ENCODE measurements at regions not wholly inside any gene's neighbourhood (a gene's known extent, or its start where the extent isn't known, plus 50 kb on each side); places are given as distances from the start of the nearest gene placed in this dataset.

DNA sequence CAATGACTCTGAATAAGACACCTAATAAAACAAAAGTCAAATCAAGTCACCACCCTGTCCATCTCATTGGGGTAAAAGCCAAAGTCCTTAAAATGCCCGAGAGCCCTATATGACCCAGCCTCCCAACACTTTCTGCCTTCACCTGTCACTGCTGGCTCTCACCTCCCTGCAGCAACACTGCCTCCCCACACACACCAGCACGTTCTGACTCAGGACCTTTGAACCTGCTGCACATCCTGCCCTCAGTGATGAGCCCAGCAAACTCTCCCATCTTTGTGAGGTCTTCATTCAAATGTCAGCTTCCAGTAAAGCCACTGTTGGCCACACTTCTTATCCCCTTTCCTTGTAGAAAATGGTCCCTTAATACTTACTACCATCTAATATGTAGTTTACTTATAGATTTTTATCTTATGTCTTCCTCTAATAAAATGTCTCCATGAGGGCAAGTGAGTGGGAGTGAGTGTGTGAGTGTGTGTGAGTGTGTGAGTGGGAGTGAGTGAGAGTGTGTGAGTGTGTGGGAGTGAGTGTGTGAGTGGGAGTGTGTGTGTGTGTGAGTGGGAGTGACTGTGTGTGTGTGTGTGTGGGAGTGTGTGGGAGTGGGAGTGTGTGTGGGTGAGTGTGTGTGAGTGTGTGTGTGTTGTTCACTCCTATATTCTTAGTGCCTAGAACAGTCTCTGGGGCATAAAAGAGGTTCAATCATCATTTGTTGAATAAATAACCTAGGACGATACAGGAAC, 504.7 kb downstream of the EIPR1 start:
- H3K9me3 ChIP-seq (ENCODE audit: control insufficient read depth in 1 of 2, insufficient read depth in 1 of 2, low read depth in 1 of 2, low read length in 2 of 2): no peaks in the 10 kb centered on the region
- H3K79me2 ChIP-seq (ENCODE audit: insufficient read depth, low read length): no peaks in the 10 kb centered on the region
- intact Hi-C loops (cut with micrococcal nuclease): no loop called here
- H3K36me3 ChIP-seq (ENCODE audit: control insufficient read depth in 1 of 2, insufficient read depth in 2 of 2, low read length in 2 of 2): no peaks in the 10 kb centered on the region
- POLR2A ChIA-PET: no interaction called here
- RAD21 ChIA-PET (ENCODE audit: low non-redundant PET in 1 of 2, low total read pairs in 2 of 2, uncharacterized antibody in 2 of 2, unreplicated experiment in 2 of 2): no interaction called here
- no peak overlapping the region for H3K4me3 ChIP-seq (replicated peaks in 1 of 2; ENCODE audit: low read depth in 1 of 2, low read length in 2 of 2)
- no peaks in the 10 kb centered on the region for H3K4me1 ChIP-seq (ENCODE audit: control insufficient read depth in 1 of 2, insufficient read depth in 2 of 2, low read length in 2 of 2)
- H3K9ac ChIP-seq (ENCODE audit: low read length): no peak overlapping the region
- BruUV-seq (replicated peaks): no TSS peak
- no peaks in the 10 kb centered on the region for H3K9me2 ChIP-seq (ENCODE audit: insufficient read depth)
- H3K27me3 ChIP-seq (ENCODE audit: insufficient read depth, low read length): peaks cover 43% of the 10 kb centered on the region
- no peak overlapping the region for H2AFZ ChIP-seq (ENCODE audit: low read depth, low read length, poor library complexity, severe bottlenecking)
- H3K4me2 ChIP-seq (ENCODE audit: low read length): no peak overlapping the region
- CTCF ChIA-PET: no interaction called here
- no peak for ATAC-seq
- H3K27ac ChIP-seq (ENCODE audit: low read depth, low read length): no peak overlapping the region
- no peak for DNase-seq (ENCODE audit: low read depth, low spot score)
- no peaks in the 10 kb centered on the region for H4K20me1 ChIP-seq (ENCODE audit: insufficient read depth)
- TF ChIP-seq SIN3A (IDR thresholded peaks at IDR 0.05; ENCODE audit: low read depth) (no peak), SRF (IDR thresholded peaks at IDR 0.05; ENCODE audit: low read depth) (no peak), ZFX (IDR thresholded peaks at IDR 0.05) (no peak), SP1 (IDR thresholded peaks at IDR 0.05; ENCODE audit: low read depth) (no peak), JUND (IDR thresholded peaks at IDR 0.05) (no peak)

DNA sequence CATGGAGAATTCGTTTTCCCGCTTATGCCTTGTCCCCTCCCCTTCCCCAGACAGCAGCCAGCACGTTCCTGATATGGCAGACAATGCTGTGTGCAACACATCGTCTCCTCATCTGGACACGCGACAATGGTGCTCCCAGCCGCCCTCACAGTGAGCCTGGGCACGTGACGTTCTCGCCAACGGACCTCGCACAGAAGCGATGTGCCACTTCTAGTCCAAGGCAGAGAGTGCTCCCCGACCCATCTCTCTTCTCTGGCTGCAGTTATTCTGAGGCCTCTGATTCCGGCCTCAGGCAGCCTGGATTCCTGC, 505.4 kb downstream of the EIPR1 start:
- Histone ChIP-seq H3K27ac (ENCODE audit: low read depth, low read length) (no peak overlapping the region), H3K9me3 (ENCODE audit: control insufficient read depth in 1 of 2, insufficient read depth in 1 of 2, low read depth in 1 of 2, low read length in 2 of 2) (no peaks in the 10 kb centered on the region), H3K4me1 (ENCODE audit: control insufficient read depth in 1 of 2, insufficient read depth in 2 of 2, low read length in 2 of 2) (no peaks in the 10 kb centered on the region), H4K20me1 (ENCODE audit: insufficient read depth) (no peaks in the 10 kb centered on the region), H3K4me3 (replicated peaks in 1 of 2; ENCODE audit: low read depth in 1 of 2, low read length in 2 of 2) (no peak overlapping the region), H2AFZ (ENCODE audit: low read depth, low read length, poor library complexity, severe bottlenecking) (no peak overlapping the region), H3K27me3 (ENCODE audit: insufficient read depth, low read length) (peaks cover 44% of the 10 kb centered on the region), H3K9ac (ENCODE audit: low read length) (no peak overlapping the region), H3K4me2 (ENCODE audit: low read length) (no peak overlapping the region), H3K36me3 (ENCODE audit: control insufficient read depth in 1 of 2, insufficient read depth in 2 of 2, low read length in 2 of 2) (no peaks in the 10 kb centered on the region), H3K79me2 (ENCODE audit: insufficient read depth, low read length) (no peaks in the 10 kb centered on the region), H3K9me2 (ENCODE audit: insufficient read depth) (no peaks in the 10 kb centered on the region)
- no TSS peak for BruUV-seq (replicated peaks)
- ATAC-seq: no peak
- no peak for TF ChIP-seq POLR2A (IDR thresholded peaks at IDR 0.05; ENCODE audit: borderline replicate concordance, extremely low read depth, insufficient read depth, insufficient read length)
- TF ChIP-seq, protein P1, sequence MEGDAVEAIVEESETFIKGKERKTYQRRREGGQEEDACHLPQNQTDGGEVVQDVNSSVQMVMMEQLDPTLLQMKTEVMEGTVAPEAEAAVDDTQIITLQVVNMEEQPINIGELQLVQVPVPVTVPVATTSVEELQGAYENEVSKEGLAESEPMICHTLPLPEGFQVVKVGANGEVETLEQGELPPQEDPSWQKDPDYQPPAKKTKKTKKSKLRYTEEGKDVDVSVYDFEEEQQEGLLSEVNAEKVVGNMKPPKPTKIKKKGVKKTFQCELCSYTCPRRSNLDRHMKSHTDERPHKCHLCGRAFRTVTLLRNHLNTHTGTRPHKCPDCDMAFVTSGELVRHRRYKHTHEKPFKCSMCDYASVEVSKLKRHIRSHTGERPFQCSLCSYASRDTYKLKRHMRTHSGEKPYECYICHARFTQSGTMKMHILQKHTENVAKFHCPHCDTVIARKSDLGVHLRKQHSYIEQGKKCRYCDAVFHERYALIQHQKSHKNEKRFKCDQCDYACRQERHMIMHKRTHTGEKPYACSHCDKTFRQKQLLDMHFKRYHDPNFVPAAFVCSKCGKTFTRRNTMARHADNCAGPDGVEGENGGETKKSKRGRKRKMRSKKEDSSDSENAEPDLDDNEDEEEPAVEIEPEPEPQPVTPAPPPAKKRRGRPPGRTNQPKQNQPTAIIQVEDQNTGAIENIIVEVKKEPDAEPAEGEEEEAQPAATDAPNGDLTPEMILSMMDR (IDR thresholded peaks at IDR 0.05 in 2 of 3, conservative IDR thresholded peaks at IDR 0.05 in 1 of 3; ENCODE audit: borderline replicate concordance in 1 of 3, insufficient read depth in 1 of 3, low read depth in 2 of 3, low read length in 2 of 3): no peak
- no peak for TF ChIP-seq ZNF274 (IDR thresholded peaks at IDR 0.05; ENCODE audit: low read depth, low read length)
- RAD21 ChIA-PET (ENCODE audit: low non-redundant PET in 1 of 2, low total read pairs in 2 of 2, uncharacterized antibody in 2 of 2, unreplicated experiment in 2 of 2): no interaction called here
- intact Hi-C loops (cut with micrococcal nuclease): no loop called here
- no peak for DNase-seq (ENCODE audit: low read depth, low spot score)
- POLR2A ChIA-PET: no interaction called here
- CTCF ChIA-PET: no interaction called here

Measured in HCT116 (cell line).